ENCODE measurements at regions not wholly inside any gene's neighbourhood (a gene's known extent, or its start where the extent isn't known, plus 50 kb on each side); places are given as distances from the start of the nearest gene placed in this dataset.

DNA sequence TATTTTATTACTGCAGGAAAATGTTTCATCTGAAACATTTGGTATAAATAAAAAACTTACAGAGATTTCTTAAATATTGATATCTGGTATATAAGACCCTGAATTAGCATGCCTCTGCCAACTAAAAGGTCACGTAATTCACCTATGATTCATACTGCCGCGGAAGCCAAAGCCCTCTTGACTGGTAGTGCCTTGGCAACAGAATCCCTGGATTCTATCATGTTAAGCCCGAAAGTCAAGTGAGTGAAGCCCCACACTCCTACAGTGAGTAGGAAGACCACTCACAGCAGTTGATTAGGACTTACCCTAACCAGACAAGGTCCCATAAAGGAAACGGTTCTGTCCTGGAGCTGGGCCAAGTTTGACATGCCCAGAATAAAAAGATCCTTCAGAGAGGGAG, 175.6 kb upstream of the NREP start:
- Histone ChIP-seq H2AFZ (ENCODE audit: low read length) (no peak overlapping the region), H3K4me3 (ENCODE audit: low read length) (no peak overlapping the region), H3K9ac (ENCODE audit: low read length) (no peak overlapping the region), H3K4me1 (ENCODE audit: low read length) (no peaks in the 10 kb centered on the region), H3K4me2 (ENCODE audit: low read depth, low read length) (no peak overlapping the region), H3K9me2 (replicated peaks; ENCODE audit: insufficient read depth, low read length) (no peaks in the 10 kb centered on the region), H3K36me3 (replicated peaks; ENCODE audit: insufficient read depth, low read length) (no peaks in the 10 kb centered on the region), H3K27me3 (replicated peaks; ENCODE audit: insufficient read depth, low read length) (no peaks in the 10 kb centered on the region), H4K20me1 (ENCODE audit: insufficient read depth, low read length) (no peaks in the 10 kb centered on the region), H3K79me2 (ENCODE audit: low read length) (no peaks in the 10 kb centered on the region), H3F3A (ENCODE audit: insufficient read depth, low read length) (no peaks in the 10 kb centered on the region), H3K9me3 (replicated peaks; ENCODE audit: insufficient read depth, low read length) (no peaks in the 10 kb centered on the region), H3K27ac (ENCODE audit: low read length) (no peak overlapping the region)
- TF ChIP-seq, protein P1, sequence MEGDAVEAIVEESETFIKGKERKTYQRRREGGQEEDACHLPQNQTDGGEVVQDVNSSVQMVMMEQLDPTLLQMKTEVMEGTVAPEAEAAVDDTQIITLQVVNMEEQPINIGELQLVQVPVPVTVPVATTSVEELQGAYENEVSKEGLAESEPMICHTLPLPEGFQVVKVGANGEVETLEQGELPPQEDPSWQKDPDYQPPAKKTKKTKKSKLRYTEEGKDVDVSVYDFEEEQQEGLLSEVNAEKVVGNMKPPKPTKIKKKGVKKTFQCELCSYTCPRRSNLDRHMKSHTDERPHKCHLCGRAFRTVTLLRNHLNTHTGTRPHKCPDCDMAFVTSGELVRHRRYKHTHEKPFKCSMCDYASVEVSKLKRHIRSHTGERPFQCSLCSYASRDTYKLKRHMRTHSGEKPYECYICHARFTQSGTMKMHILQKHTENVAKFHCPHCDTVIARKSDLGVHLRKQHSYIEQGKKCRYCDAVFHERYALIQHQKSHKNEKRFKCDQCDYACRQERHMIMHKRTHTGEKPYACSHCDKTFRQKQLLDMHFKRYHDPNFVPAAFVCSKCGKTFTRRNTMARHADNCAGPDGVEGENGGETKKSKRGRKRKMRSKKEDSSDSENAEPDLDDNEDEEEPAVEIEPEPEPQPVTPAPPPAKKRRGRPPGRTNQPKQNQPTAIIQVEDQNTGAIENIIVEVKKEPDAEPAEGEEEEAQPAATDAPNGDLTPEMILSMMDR (IDR thresholded peaks at IDR 0.05; ENCODE audit: low read length), result no peak
- no peak for TF ChIP-seq EZH2phosphoT487 (IDR thresholded peaks at IDR 0.05; ENCODE audit: low read length)
- TF ChIP-seq EZH2 (optimal IDR thresholded peaks at IDR 0.05; ENCODE audit: low read depth, low read length), result no peak
- DNase-seq, result no peak

DNA sequence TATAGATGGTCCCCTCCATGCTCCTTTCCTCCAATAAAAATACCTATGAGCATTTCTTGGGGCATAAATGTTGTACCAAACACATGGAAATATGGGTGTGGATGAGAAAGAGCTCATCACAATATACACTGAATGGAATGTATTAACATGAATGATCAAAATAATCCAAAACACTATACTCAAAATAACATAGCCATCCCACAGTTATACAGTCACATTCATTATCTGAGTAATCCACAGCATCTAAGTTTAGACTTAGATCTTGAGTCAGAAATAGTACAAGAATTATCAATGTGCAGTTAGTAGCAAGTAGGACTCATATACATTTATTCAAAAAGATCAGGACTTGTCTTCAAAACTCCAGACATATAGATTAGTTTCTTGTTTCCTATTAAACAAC, 175.2 kb upstream of the NREP start:
- H3K79me2 ChIP-seq (ENCODE audit: low read length), result no peaks in the 10 kb centered on the region
- H3K4me1 ChIP-seq (ENCODE audit: low read length), result no peaks in the 10 kb centered on the region
- TF ChIP-seq EZH2phosphoT487 (IDR thresholded peaks at IDR 0.05; ENCODE audit: low read length) (no peak), EZH2 (optimal IDR thresholded peaks at IDR 0.05; ENCODE audit: low read depth, low read length) (no peak)
- TF ChIP-seq, protein P1 (IDR thresholded peaks at IDR 0.05; ENCODE audit: low read length), result no peak
- H3K4me3 ChIP-seq (ENCODE audit: low read length), result no peak overlapping the region
- no peaks in the 10 kb centered on the region for H3F3A ChIP-seq (ENCODE audit: insufficient read depth, low read length)
- no peak overlapping the region for H3K27ac ChIP-seq (ENCODE audit: low read length)
- no peaks in the 10 kb centered on the region for H3K9me3 ChIP-seq (replicated peaks; ENCODE audit: insufficient read depth, low read length)
- H3K4me2 ChIP-seq (ENCODE audit: low read depth, low read length), result no peak overlapping the region
- H2AFZ ChIP-seq (ENCODE audit: low read length), result no peak overlapping the region
- H3K9me2 ChIP-seq (replicated peaks; ENCODE audit: insufficient read depth, low read length), result no peaks in the 10 kb centered on the region
- H4K20me1 ChIP-seq (ENCODE audit: insufficient read depth, low read length), result no peaks in the 10 kb centered on the region
- H3K9ac ChIP-seq (ENCODE audit: low read length), result no peak overlapping the region
- no peaks in the 10 kb centered on the region for H3K36me3 ChIP-seq (replicated peaks; ENCODE audit: insufficient read depth, low read length)
- H3K27me3 ChIP-seq (replicated peaks; ENCODE audit: insufficient read depth, low read length), result no peaks in the 10 kb centered on the region
- no peak for DNase-seq

DNA sequence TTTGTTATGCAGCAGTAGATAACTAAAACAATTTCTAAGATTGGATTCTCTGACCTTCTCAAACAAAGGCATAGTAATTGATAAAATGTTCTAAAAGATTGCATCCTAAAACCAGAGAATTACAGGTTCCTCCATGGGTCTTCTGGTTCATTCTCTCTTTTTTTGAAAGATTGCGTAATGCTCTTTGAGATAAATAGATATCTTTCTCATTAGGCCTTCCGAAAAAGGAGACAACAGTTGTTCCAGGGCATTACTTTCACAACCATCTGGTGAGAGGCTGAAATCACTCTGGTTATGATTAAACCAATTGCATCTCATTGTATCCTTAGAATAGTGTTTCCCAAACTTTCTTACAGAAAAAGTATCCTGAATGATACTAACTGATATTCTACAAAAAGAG, 174.7 kb upstream of the NREP start:
- Histone ChIP-seq H3K4me1 (ENCODE audit: low read length) (no peaks in the 10 kb centered on the region), H3F3A (ENCODE audit: insufficient read depth, low read length) (no peaks in the 10 kb centered on the region), H3K9me2 (replicated peaks; ENCODE audit: insufficient read depth, low read length) (no peaks in the 10 kb centered on the region), H4K20me1 (ENCODE audit: insufficient read depth, low read length) (no peaks in the 10 kb centered on the region), H3K27me3 (replicated peaks; ENCODE audit: insufficient read depth, low read length) (no peaks in the 10 kb centered on the region), H3K27ac (ENCODE audit: low read length) (no peak overlapping the region), H3K9me3 (replicated peaks; ENCODE audit: insufficient read depth, low read length) (no peaks in the 10 kb centered on the region), H3K4me3 (ENCODE audit: low read length) (no peak overlapping the region), H2AFZ (ENCODE audit: low read length) (no peak overlapping the region), H3K79me2 (ENCODE audit: low read length) (no peaks in the 10 kb centered on the region), H3K36me3 (replicated peaks; ENCODE audit: insufficient read depth, low read length) (no peaks in the 10 kb centered on the region), H3K9ac (ENCODE audit: low read length) (no peak overlapping the region), H3K4me2 (ENCODE audit: low read depth, low read length) (no peak overlapping the region)
- no peak for DNase-seq
- TF ChIP-seq, protein P1 (IDR thresholded peaks at IDR 0.05; ENCODE audit: low read length), result no peak
- TF ChIP-seq EZH2phosphoT487 (IDR thresholded peaks at IDR 0.05; ENCODE audit: low read length), result no peak
- no peak for TF ChIP-seq EZH2 (optimal IDR thresholded peaks at IDR 0.05; ENCODE audit: low read depth, low read length)

Data from MM.1S (cell line).